Endothelial cell of umbilical vein (primary cell): ENCODE measurements at regions not wholly inside any gene's neighbourhood (a gene's known extent, or its start where the extent isn't known, plus 50 kb on each side); places are given as distances from the start of the nearest gene placed in this dataset.

Experiments used
- BruUV-seq: library from RNA; stranded (reverse); fragments of 400-500 nt; replicated peaks from 2 replicates; lab custom pipeline; 2021; lab: Mats Ljungman, UMichigan
- CTCF ChIA-PET: fragments of 300-600, 350-600 bp; sonication (Branson Sonifier 250); formaldehyde crosslinking; loops from one replicate; lab custom pipeline; 2021; ENCODE audit warnings: antibody characterized with exemption, inconsistent platforms; lab: Charles Lee
- POLR2A ChIA-PET: fragments of 300-600, 350-600 bp; sonication (Branson Sonifier 250); formaldehyde crosslinking; loops from one replicate; lab custom pipeline; 2021; ENCODE audit warnings: antibody characterized with exemption, inconsistent platforms; lab: Charles Lee
- DNase-seq: peaks from one replicate; pipeline ENCODE4 v3.0.0-alpha.2; 2011; ENCODE audit warnings: low read depth, low spot score
- FAIRE-seq: peaks from 2 replicates; lab custom pipeline; 2011; peaks lifted over from hg19 to GRCh38; lab: Jason Lieb, UNC
- H2AFZ ChIP-seq: 2 replicates; pipeline ENCODE4 v1.6.0; 2012; ENCODE audit warnings: low read depth, low read length, control low read depth, inconsistent platforms
- H3K27ac ChIP-seq: 2 replicates; pipeline ENCODE4 v1.5.1; 2011; ENCODE audit warnings: low read depth, mild to moderate bottlenecking, control low read depth, low read length, moderate library complexity; ENCODE audit not compliant: insufficient read depth
- H3K27me3 ChIP-seq, 2 experiments: 2 replicates each; pipeline versions ENCODE4 v1.6.0 to v1.6.1; 2011; ENCODE audit warnings: low read length in 2 of 2, mixed read lengths in 1 of 2; ENCODE audit not compliant: control insufficient read depth in 2 of 2, insufficient read depth in 2 of 2
- H3K36me3 ChIP-seq, 2 experiments: 2 replicates in 1 of 2; 3 replicates in 1 of 2; pipeline ENCODE4 v1.5.1; 2011; ENCODE audit warnings: low read length in 2 of 2, mild to moderate bottlenecking in 1 of 2, moderate library complexity in 1 of 2; ENCODE audit not compliant: control insufficient read depth in 2 of 2, insufficient read depth in 2 of 2; ENCODE audit errors: extremely low read depth in 1 of 2
- H3K4me1 ChIP-seq: 3 replicates; pipeline ENCODE4 v1.5.1; 2011; ENCODE audit warnings: mild to moderate bottlenecking, low read length; ENCODE audit not compliant: control insufficient read depth, insufficient read depth; ENCODE audit errors: extremely low read depth
- H3K4me2 ChIP-seq: 2 replicates; pipeline ENCODE4 v1.6.1; 2011; ENCODE audit warnings: low read length, control low read depth, mixed read lengths; ENCODE audit not compliant: insufficient read depth
- H3K4me3 ChIP-seq, 3 experiments: fragments of 200-600 bp in 1 of 3; sonication (generic), shearing (Covaris generic) in 1 of 3; replicated peaks in 1 of 3; 2 replicates each; pipeline ENCODE4 v1.5.1; 2011 to 2016; ENCODE audit warnings: control low read depth in 3 of 3, low read length in 3 of 3, mild to moderate bottlenecking in 2 of 3, inconsistent platforms in 1 of 3, low read depth in 1 of 3, moderate library complexity in 1 of 3; ENCODE audit not compliant: insufficient read depth in 1 of 3
- H3K79me2 ChIP-seq: 2 replicates; pipeline ENCODE4 v1.6.0; 2012; ENCODE audit warnings: low read length, inconsistent platforms; ENCODE audit not compliant: control insufficient read depth, insufficient read depth
- H3K9ac ChIP-seq: replicated peaks from 2 replicates; pipeline ENCODE3; 2011; ENCODE audit warnings: low read length, control low read depth; ENCODE audit not compliant: insufficient read depth; ENCODE audit errors: extremely low read depth
- H3K9me1 ChIP-seq: replicated peaks from 3 replicates; pipeline ENCODE4 v1.6.0; 2011; ENCODE audit warnings: mild to moderate bottlenecking, low read length; ENCODE audit not compliant: control insufficient read depth, insufficient read depth; ENCODE audit errors: extremely low read depth
- H3K9me3 ChIP-seq: replicated peaks from 2 replicates; pipeline ENCODE4 v1.5.1; 2012; ENCODE audit warnings: low read length, inconsistent platforms; ENCODE audit not compliant: control insufficient read depth, insufficient read depth
- H4K20me1 ChIP-seq: replicated peaks from 2 replicates; pipeline ENCODE3; 2011; ENCODE audit warnings: mild to moderate bottlenecking, low read length; ENCODE audit not compliant: control insufficient read depth, insufficient read depth; ENCODE audit errors: extremely low read depth
- CTCF ChIP-seq, 2 donors: IDR thresholded peaks; 1 replicate in 1 of 2; 2 replicates in 1 of 2; pipeline ENCODE4 v1.5.1; 2011; ENCODE audit warnings: low read length in 2 of 2, mild to moderate bottlenecking in 2 of 2, moderate library complexity in 2 of 2, control low read depth in 1 of 2, inconsistent platforms in 1 of 2, low read depth in 1 of 2; ENCODE audit not compliant: insufficient read depth in 1 of 2; ENCODE audit errors: extremely low read depth in 1 of 2
- EZH2 ChIP-seq: IDR thresholded peaks from 2 replicates; pipeline ENCODE4 v1.6.1; 2012; ENCODE audit warnings: borderline replicate concordance, low read depth, mild to moderate bottlenecking, moderate library complexity, low read length, inconsistent platforms; ENCODE audit not compliant: severe bottlenecking
- FOS ChIP-seq: IDR thresholded peaks from 2 replicates; pipeline ENCODE4 v1.6.1; 2011; ENCODE audit warnings: mild to moderate bottlenecking, low read length, moderate library complexity, borderline replicate concordance; ENCODE audit not compliant: insufficient read depth
- GATA2 ChIP-seq: IDR thresholded peaks from 2 replicates; pipeline ENCODE4 v1.7.0; 2011; ENCODE audit warnings: low read depth, mild to moderate bottlenecking, moderate library complexity, mixed read lengths, low read length; ENCODE audit not compliant: insufficient read length, insufficient read depth
- JUN ChIP-seq: IDR thresholded peaks from 2 replicates; pipeline ENCODE4 v1.6.1; 2011; ENCODE audit warnings: borderline replicate concordance, low read depth; ENCODE audit not compliant: insufficient read length, insufficient read depth
- MAX ChIP-seq: IDR thresholded peaks from 2 replicates; pipeline ENCODE4 v1.6.1; 2011; ENCODE audit not compliant: insufficient read depth, insufficient read length
- MYC ChIP-seq: IDR thresholded peaks from one replicate; pipeline ENCODE4 v1.6.1; 2011; ENCODE audit warnings: mild to moderate bottlenecking, low read depth, low read length
- POLR2A ChIP-seq: IDR thresholded peaks from 2 replicates; pipeline ENCODE4 v1.6.1; 2012; ENCODE audit warnings: low read depth, mild to moderate bottlenecking, control low read depth, low read length
- POLR2AphosphoS5 ChIP-seq: IDR thresholded peaks from 2 replicates; pipeline ENCODE4 v1.6.1; 2012; ENCODE audit warnings: low read depth, mild to moderate bottlenecking, control low read depth, low read length, moderate library complexity; ENCODE audit not compliant: insufficient read depth
- dilution Hi-C: fragments of 300-500 bp; cut with MboI; formaldehyde crosslinking; loops from one replicate; pipeline ENCODE4 v1.15.0; 2019; ENCODE audit warnings: low sequenced_read_pairs; ENCODE audit not compliant: extremely low pct_ligation_motif_present
- intact Hi-C: fragments of 100-400 bp; cut with micrococcal nuclease; formaldehyde crosslinking; loops from one replicate; pipeline ENCODE4 v1.10.0; 2022

- CTCF ChIA-PET, result interaction anchor here (1.0 to 1.4 kb wide), 2 partner anchors 14 to 61 kb away, joined by 6 to 7 read pairs; no protein-coding TSS in a partner anchor
- Histone ChIP-seq H3K4me1 (peaks cover 4% of the 10 kb centered on the region), H3K9me1 (no peaks in the 10 kb centered on the region), H3K27me3 (no peaks in the 10 kb centered on the region), H3K4me3 (no peak overlapping the region), H3K36me3 (no peaks in the 10 kb centered on the region), H4K20me1 (no peaks in the 10 kb centered on the region), H3K27ac (no peak overlapping the region), H2AFZ (no peak overlapping the region), H3K9me3 (no peaks in the 10 kb centered on the region), H3K4me2 (no peak overlapping the region), H3K9ac (no peak overlapping the region), H3K79me2 (no peaks in the 10 kb centered on the region)
- intact Hi-C loops, result no loop called here
- no TSS peak for BruUV-seq
- TF ChIP-seq EZH2 (no peak), JUN (peak; percentile 32), FOS (peak; percentile 87), POLR2A (no peak), MYC (no peak), GATA2 (peak; percentile 4), MAX (no peak)
- DNase-seq, result peak; percentile 57
- peak; percentile 73 for FAIRE-seq
- POLR2A ChIA-PET, result no interaction called here
- dilution Hi-C loops, result no loop called here
Observed at GRCh38 chr7:34260279-34260678, 354.9 kb downstream of the BMPER start.

GRCh38 chr7:34263168-34263567 is 357.8 kb downstream of the BMPER start:
- no peak overlapping the region for H3K4me2 ChIP-seq
- no peaks in the 10 kb centered on the region for H3K9me3 ChIP-seq
- peaks cover 4% of the 10 kb centered on the region for H3K4me1 ChIP-seq
- dilution Hi-C loops (no loop called here), intact Hi-C loops (no loop called here)
- no peaks in the 10 kb centered on the region for H3K79me2 ChIP-seq
- no peaks in the 10 kb centered on the region for H3K36me3 ChIP-seq
- POLR2A ChIA-PET, result no interaction called here
- no peak for TF ChIP-seq GATA2
- TF ChIP-seq MAX, result no peak
- TF ChIP-seq EZH2, result no peak
- no peak for TF ChIP-seq FOS
- no peak for TF ChIP-seq POLR2A
- no peak for TF ChIP-seq POLR2AphosphoS5
- no peak for TF ChIP-seq JUN
- TF ChIP-seq MYC, result no peak
- no peak for TF ChIP-seq CTCF (IDR thresholded peaks at IDR 0.05; ENCODE audit: extremely low read depth in 1 of 2, insufficient read depth in 1 of 2, low read depth in 1 of 2, low read length in 2 of 2)
- no peak for DNase-seq
- no TSS peak for BruUV-seq
- no peak overlapping the region for H2AFZ ChIP-seq
- no peak overlapping the region for H3K27ac ChIP-seq
- H3K9ac ChIP-seq, result no peak overlapping the region
- CTCF ChIA-PET, result no interaction called here
- H4K20me1 ChIP-seq, result no peaks in the 10 kb centered on the region
- H3K4me3 ChIP-seq, result no peak overlapping the region
- H3K9me1 ChIP-seq, result no peaks in the 10 kb centered on the region
- no peak for FAIRE-seq
- H3K27me3 ChIP-seq, result no peaks in the 10 kb centered on the region
